ENCODE measurements at regions not wholly inside any gene's neighbourhood (a gene's known extent, or its start where the extent isn't known, plus 50 kb on each side); places are given as distances from the start of the nearest gene placed in this dataset.
A peak's percentile ranks its signal among the peaks of the same experiment; 100 is the strongest.

- Mint-ChIP-seq H3K27ac (no peak overlapping the region), H3K4me1 (peaks cover 21% of the 10 kb centered on the region), H3K4me3 (no peak overlapping the region), H3K27me3 (no peaks in the 10 kb centered on the region), H3K9me3 (ENCODE audit: insufficient read depth) (peaks cover 2% of the 10 kb centered on the region)
- Histone ChIP-seq H3K9me3 (ENCODE audit: control extremely low read depth in 1 of 3, control insufficient read depth in 2 of 3, insufficient read depth in 1 of 3, low read length in 2 of 3) (peaks cover 0 to 7% (median 2%) of the 10 kb centered on the region in 3 donors), H4K20me1 (ENCODE audit: control insufficient read depth, insufficient read depth, low read length, poor library complexity, severe bottlenecking) (no peaks in the 10 kb centered on the region), H3K4me2 (replicated peaks; ENCODE audit: low read depth, low read length, poor library complexity, severe bottlenecking) (no peak overlapping the region), H3K79me2 (ENCODE audit: control insufficient read depth, insufficient read depth, low read length) (no peaks in the 10 kb centered on the region), H2AFZ (ENCODE audit: insufficient read depth, low read depth, low read length, poor library complexity, severe bottlenecking) (no peak overlapping the region), H3K9ac (ENCODE audit: low read length) (no peak overlapping the region), H3K4me1 (ENCODE audit: control insufficient read depth in 2 of 2, insufficient read depth in 2 of 2, low read length in 2 of 2) (peaks cover 11 to 20% of the 10 kb centered on the region in 2 donors), H3K27ac (ENCODE audit: low read length in 2 of 2) (no peak overlapping the region), H3K36me3 (replicated peaks in 1 of 2; ENCODE audit: control extremely low read depth in 1 of 2, control insufficient read depth in 1 of 2, extremely low read depth in 1 of 2, insufficient read depth in 2 of 2, low read length in 1 of 2) (no peaks in the 10 kb centered on the region), H3K27me3 (replicated peaks in 1 of 4; ENCODE audit: control extremely low read depth in 1 of 4, control insufficient read depth in 3 of 4, insufficient read depth in 4 of 4, low read length in 3 of 4) (peaks cover 0 to 4% (median 0%) of the 10 kb centered on the region in 4 experiments), H3K4me3 (ENCODE audit: control extremely low read depth in 1 of 5, extremely low read depth in 1 of 5, insufficient read depth in 1 of 5, low read depth in 2 of 5, low read length in 4 of 5) (no peak overlapping the region)
- no peak for DNase-seq
- intact Hi-C loops (cut with micrococcal nuclease): no loop called here
- CTCF ChIA-PET: no interaction called here
- no peak for ATAC-seq (ENCODE audit: low read depth)
- WGBS (ENCODE audit: insufficient coverage): 95% methylated on average over 4 of the region's 7 CpGs
- POLR2A ChIA-PET: interaction anchor here (0.5 kb wide), 1 partner anchor 82 kb away, joined by 5 read pairs; no protein-coding TSS in a partner anchor
- TF ChIP-seq CTCF (IDR thresholded peaks at IDR 0.05) (no peak), EZH2 (IDR thresholded peaks at IDR 0.05; ENCODE audit: borderline replicate concordance, insufficient read depth, low read depth, low read length, poor library complexity, severe bottlenecking) (no peak)
Observed at GRCh38 chr5:91282210-91282609, 100.9 kb downstream of the ARRDC3 start.

GRCh38 chr5:91281401-91281800, 101.7 kb downstream of the ARRDC3 start:
- intact Hi-C loops (cut with micrococcal nuclease): no loop called here
- Mint-ChIP-seq H3K4me1 (peaks cover 21% of the 10 kb centered on the region), H3K27ac (no peak overlapping the region), H3K27me3 (no peaks in the 10 kb centered on the region), H3K4me3 (peak overlapping the region; percentile 90), H3K9me3 (ENCODE audit: insufficient read depth) (peaks cover 2% of the 10 kb centered on the region)
- POLR2A ChIA-PET: interaction anchor here (0.5 to 2.3 kb wide), 3 partner anchors 31 to 99 kb away, joined by 7 to 20 read pairs (median 7); no protein-coding TSS in a partner anchor
- H3K79me2 ChIP-seq (ENCODE audit: control insufficient read depth, insufficient read depth, low read length): no peaks in the 10 kb centered on the region
- no peak overlapping the region for H3K9ac ChIP-seq (ENCODE audit: low read length)
- 0% methylated on average over 1 of the region's 5 CpGs for WGBS (ENCODE audit: insufficient coverage)
- H3K27ac ChIP-seq (ENCODE audit: low read length in 2 of 2): no peak overlapping the region
- no peaks in the 10 kb centered on the region for H3K36me3 ChIP-seq (replicated peaks in 1 of 2; ENCODE audit: control extremely low read depth in 1 of 2, control insufficient read depth in 1 of 2, extremely low read depth in 1 of 2, insufficient read depth in 2 of 2, low read length in 1 of 2)
- peak; percentile 12 for DNase-seq
- H3K4me3 ChIP-seq (ENCODE audit: control extremely low read depth in 1 of 5, extremely low read depth in 1 of 5, insufficient read depth in 1 of 5, low read depth in 2 of 5, low read length in 4 of 5): no peak overlapping the region
- no peaks in the 10 kb centered on the region for H4K20me1 ChIP-seq (ENCODE audit: control insufficient read depth, insufficient read depth, low read length, poor library complexity, severe bottlenecking)
- peaks cover 0 to 7% (median 2%) of the 10 kb centered on the region in 3 donors for H3K9me3 ChIP-seq (ENCODE audit: control extremely low read depth in 1 of 3, control insufficient read depth in 2 of 3, insufficient read depth in 1 of 3, low read length in 2 of 3)
- H3K27me3 ChIP-seq (replicated peaks in 1 of 4; ENCODE audit: control extremely low read depth in 1 of 4, control insufficient read depth in 3 of 4, insufficient read depth in 4 of 4, low read length in 3 of 4): peaks cover 0 to 4% (median under 1%) of the 10 kb centered on the region in 4 experiments
- CTCF ChIA-PET: interaction anchor here (0.8 to 2.8 kb wide), 2 partner anchors 32 to 104 kb away, joined by 3 to 34 read pairs; partner anchors contain the start of gene ARRDC3
- TF ChIP-seq CTCF (IDR thresholded peaks at IDR 0.05) (no peak), EZH2 (IDR thresholded peaks at IDR 0.05; ENCODE audit: borderline replicate concordance, insufficient read depth, low read depth, low read length, poor library complexity, severe bottlenecking) (no peak)
- ATAC-seq (ENCODE audit: low read depth): no peak
- H3K4me2 ChIP-seq (replicated peaks; ENCODE audit: low read depth, low read length, poor library complexity, severe bottlenecking): no peak overlapping the region
- no peak overlapping the region for H2AFZ ChIP-seq (ENCODE audit: insufficient read depth, low read depth, low read length, poor library complexity, severe bottlenecking)
- peaks cover 11 to 20% of the 10 kb centered on the region in 2 donors for H3K4me1 ChIP-seq (ENCODE audit: control insufficient read depth in 2 of 2, insufficient read depth in 2 of 2, low read length in 2 of 2)
